IgD-negative memory B cell (primary cell): ENCODE measurements at regions not wholly inside any gene's neighbourhood (a gene's known extent, or its start where the extent isn't known, plus 50 kb on each side); places are given as distances from the start of the nearest gene placed in this dataset.
"Not testable (repeated sequence)": the region's sequence is repeated elsewhere in the genome, so short reads cannot be mapped to it uniquely, and the experiment has no call there.

ENCODE experiments used
- H3K27ac Mint-ChIP-seq, 3 donors: one replicate each; pipeline ENCODE4 v1.8.0; 2020 to 2022; ENCODE audit warnings: mild to moderate bottlenecking in 3 of 3, mixed read lengths in 3 of 3, moderate library complexity in 1 of 3
- H3K27me3 Mint-ChIP-seq: one replicate; pipeline ENCODE4 v1.8.0; 2021; ENCODE audit warnings: mixed read lengths
- H3K36me3 Mint-ChIP-seq: one replicate; pipeline ENCODE4 v1.8.0; 2020; ENCODE audit warnings: mild to moderate bottlenecking, mixed read lengths
- H3K4me1 Mint-ChIP-seq, 3 donors: one replicate each; pipeline ENCODE4 v1.8.0; 2020 to 2022; ENCODE audit warnings: mixed read lengths in 3 of 3, mild to moderate bottlenecking in 1 of 3
- H3K4me3 Mint-ChIP-seq, 4 donors: one replicate each; pipeline ENCODE4 v1.8.0; 2020 to 2022; ENCODE audit warnings: mild to moderate bottlenecking in 4 of 4, mixed read lengths in 4 of 4, moderate library complexity in 3 of 4
- H3K9me3 Mint-ChIP-seq, 3 donors: one replicate each; pipeline ENCODE4 v1.8.0; 2020 to 2021; ENCODE audit warnings: mixed read lengths in 3 of 3, mild to moderate bottlenecking in 1 of 3

DNA sequence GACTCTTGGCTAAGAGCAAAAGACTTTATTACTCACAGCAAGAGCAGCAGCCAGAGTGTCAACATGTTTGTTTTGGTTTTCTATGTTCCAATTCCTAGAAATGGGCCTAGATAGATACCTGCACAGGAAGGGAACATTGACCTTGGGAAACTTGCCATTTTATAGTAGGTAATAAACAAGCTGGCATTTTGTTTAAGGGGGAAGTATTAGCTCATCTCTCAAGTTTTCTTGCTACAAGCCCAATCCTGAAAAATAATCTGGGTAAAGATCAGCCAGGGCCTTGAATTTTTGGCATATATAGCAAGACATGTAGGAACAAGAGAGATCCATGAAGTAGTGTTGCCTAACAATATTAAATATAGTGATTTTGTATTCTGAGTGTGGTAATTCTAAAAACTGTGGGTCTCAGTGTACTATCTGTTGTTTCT is 51.4 kb upstream of the RGL1 start:
- Mint-ChIP-seq H3K4me3 (no peak overlapping the region), H3K36me3 (peaks cover 3% of the 10 kb centered on the region), H3K27ac (no peak overlapping the region), H3K4me1 (no peaks in the 10 kb centered on the region), H3K9me3 (peaks cover 0 to 7% (median 4%) of the 10 kb centered on the region in 3 donors), H3K27me3 (peaks cover 5% of the 10 kb centered on the region)

DNA sequence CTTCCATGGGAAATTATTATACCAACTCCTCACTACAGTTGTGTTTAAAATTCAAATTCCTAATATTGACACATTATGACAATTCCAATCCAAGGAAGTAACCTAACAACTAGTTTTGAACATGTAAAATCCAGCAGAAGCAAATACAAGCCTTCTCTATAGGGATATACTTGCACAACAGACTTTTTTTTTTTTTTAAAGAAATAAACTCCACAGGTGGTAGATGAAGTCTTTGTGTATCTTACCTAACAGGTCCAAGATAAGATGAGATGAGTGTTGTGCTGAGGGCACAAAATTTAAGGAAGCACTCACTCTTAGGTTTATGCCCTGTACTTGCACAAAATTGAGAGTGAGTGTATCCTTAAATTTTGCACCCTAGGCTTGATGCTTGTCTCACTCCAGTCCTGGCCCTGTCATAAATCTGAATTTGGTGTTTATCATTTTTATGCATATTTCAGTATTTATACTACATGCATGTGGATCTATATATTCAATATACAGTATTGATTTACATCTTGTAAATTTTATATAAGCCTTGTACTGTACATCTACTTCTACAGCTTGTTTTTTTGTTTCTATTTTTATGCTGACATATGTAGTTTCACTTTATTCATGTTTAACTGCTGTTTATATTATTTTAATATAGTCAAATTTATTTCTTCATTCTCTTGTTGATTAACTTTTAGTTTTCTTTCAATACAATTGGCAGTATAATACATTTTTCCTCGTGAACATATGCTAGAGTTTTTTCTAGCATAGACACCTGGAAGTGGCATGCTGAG is 60.6 kb upstream of the RGL1 start:
- H3K27ac Mint-ChIP-seq: no peak overlapping the region
- no peaks in the 10 kb centered on the region for H3K4me1 Mint-ChIP-seq
- H3K36me3 Mint-ChIP-seq: peaks cover 3% of the 10 kb centered on the region
- peaks cover 4 to 12% (median 5%) of the 10 kb centered on the region in 3 donors for H3K9me3 Mint-ChIP-seq
- peaks cover 1% of the 10 kb centered on the region for H3K27me3 Mint-ChIP-seq
- no peak overlapping the region for H3K4me3 Mint-ChIP-seq

DNA sequence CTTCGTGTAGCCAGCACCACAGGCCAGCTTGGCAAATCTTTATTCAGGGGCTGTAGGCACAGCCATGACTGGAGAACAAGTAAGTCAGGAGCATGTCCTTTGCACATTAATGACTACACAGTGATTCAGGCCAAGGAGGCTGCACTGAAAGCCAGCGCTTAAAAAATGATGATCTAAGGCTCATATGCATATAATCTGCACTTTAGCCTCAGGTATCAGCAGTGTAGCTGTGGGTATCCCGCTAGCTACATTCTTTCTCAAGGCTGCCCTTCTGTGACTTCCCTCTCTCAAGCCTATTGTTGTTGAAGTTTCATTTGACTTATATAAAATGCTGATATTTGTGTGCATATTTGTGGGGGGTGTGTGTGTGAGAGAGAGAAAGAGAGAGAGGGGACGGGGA is 62.6 kb upstream of the RGL1 start:
- H3K27me3 Mint-ChIP-seq: peaks cover 2% of the 10 kb centered on the region
- peaks cover 0 to 12% (median 5%) of the 10 kb centered on the region in 3 donors for H3K9me3 Mint-ChIP-seq
- H3K36me3 Mint-ChIP-seq: no peaks in the 10 kb centered on the region
- no peaks in the 10 kb centered on the region for H3K4me1 Mint-ChIP-seq
- H3K27ac Mint-ChIP-seq: no peak overlapping the region
- H3K4me3 Mint-ChIP-seq: no peak overlapping the region

DNA sequence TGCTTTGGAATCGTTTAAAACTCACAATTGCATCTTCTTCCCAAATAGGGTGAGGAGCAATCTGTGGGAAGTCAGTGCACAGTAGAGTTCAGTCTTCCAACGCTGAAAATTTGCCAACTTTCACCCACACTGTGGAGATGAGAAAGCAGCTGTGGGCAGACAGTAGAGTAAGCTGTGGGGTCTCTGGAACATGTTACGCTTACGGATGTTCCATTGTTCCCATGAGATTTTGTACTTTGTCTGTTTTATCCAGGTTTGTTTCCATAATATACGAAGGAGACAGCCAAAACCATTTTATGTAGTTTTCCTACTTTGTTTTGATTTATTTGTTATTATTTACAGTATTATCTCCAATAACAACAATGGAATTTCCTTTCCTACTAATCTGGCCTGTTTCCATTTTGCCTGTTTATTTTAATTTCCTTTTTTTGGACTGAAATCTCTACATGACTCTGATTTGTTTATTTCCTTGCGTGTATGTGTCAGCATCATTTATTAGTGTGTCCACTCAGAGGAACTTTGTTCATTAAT is 65.1 kb upstream of the RGL1 start:
- no peak overlapping the region for H3K27ac Mint-ChIP-seq
- H3K27me3 Mint-ChIP-seq: peaks cover 10% of the 10 kb centered on the region
- H3K4me1 Mint-ChIP-seq: no peaks in the 10 kb centered on the region
- no peak overlapping the region for H3K4me3 Mint-ChIP-seq
- H3K9me3 Mint-ChIP-seq: peaks cover 0 to 12% (median 5%) of the 10 kb centered on the region in 3 donors
- H3K36me3 Mint-ChIP-seq: no peaks in the 10 kb centered on the region

DNA sequence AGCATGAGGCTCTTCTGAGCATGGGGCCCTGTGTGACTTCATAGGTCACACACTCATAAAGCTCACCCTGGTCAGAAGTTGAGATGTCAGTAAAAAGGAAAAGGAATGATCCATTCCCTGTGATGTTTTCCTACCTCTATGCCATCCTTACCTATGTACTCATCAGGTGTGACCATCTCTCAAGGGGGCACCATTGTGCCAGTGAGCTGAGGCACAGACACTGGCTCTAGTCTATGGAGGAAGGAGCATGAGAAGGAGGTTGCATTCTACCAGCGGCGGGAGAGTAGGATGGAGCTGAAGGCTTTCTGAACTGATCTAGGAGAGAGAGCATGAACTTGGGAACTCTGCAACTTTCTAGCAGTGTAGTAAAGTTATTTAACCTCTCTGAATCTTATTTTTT is 65.8 kb upstream of the RGL1 start:
- no peaks in the 10 kb centered on the region for H3K36me3 Mint-ChIP-seq
- peaks cover 0 to 11% (median 5%) of the 10 kb centered on the region in 3 donors for H3K9me3 Mint-ChIP-seq
- H3K27ac Mint-ChIP-seq: no peak overlapping the region
- H3K27me3 Mint-ChIP-seq: peaks cover 10% of the 10 kb centered on the region
- no peak overlapping the region for H3K4me3 Mint-ChIP-seq
- H3K4me1 Mint-ChIP-seq: no peaks in the 10 kb centered on the region

DNA sequence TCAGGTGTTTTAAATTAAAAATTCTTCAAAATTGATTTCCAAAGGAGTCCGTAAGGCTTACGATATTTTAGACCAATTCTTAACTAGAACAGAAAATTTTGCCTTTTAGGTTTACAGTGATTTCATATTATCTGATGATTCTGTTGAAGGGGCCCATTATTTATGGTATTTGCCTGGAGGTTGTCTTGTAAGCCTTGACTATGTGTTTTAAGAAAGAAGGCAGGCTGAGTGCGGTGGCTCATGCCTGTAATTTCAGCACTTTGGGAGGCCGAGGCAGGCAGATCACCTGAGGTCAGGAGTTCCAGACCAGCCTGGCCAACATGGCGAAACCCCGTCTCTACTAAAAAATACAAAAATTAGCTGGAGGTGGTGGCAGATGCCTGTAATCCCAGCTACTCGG is 67.0 kb upstream of the RGL1 start:
- H3K9me3 Mint-ChIP-seq, H3K4me3 Mint-ChIP-seq, H3K4me1 Mint-ChIP-seq, H3K27ac Mint-ChIP-seq, H3K36me3 Mint-ChIP-seq: not testable (repeated sequence)
- peaks cover 10% of the 10 kb centered on the region for H3K27me3 Mint-ChIP-seq

DNA sequence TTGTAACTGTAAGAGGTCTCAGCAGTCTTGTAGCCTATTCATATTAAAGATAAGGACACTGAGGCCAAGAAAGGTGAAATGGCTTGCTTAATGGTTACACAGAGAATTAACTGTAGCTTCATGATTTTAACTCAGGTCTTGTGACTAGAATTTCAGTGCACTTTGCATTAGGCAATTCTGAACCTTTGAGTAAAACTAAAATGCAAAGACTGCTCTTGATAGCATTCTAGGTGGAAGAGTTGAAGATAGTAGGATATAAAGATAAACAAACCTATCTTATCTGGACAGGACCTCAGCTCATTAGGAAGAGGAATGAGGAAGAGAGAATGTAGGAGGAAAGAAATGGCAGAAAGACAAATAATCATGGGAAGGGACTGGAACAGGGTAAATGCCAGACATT is 68.6 kb upstream of the RGL1 start:
- no peaks in the 10 kb centered on the region for H3K36me3 Mint-ChIP-seq
- peaks cover 12% of the 10 kb centered on the region for H3K27me3 Mint-ChIP-seq
- no peaks in the 10 kb centered on the region for H3K9me3 Mint-ChIP-seq
- H3K27ac Mint-ChIP-seq: no peak overlapping the region
- H3K4me1 Mint-ChIP-seq: no peaks in the 10 kb centered on the region
- H3K4me3 Mint-ChIP-seq: no peak overlapping the region

DNA sequence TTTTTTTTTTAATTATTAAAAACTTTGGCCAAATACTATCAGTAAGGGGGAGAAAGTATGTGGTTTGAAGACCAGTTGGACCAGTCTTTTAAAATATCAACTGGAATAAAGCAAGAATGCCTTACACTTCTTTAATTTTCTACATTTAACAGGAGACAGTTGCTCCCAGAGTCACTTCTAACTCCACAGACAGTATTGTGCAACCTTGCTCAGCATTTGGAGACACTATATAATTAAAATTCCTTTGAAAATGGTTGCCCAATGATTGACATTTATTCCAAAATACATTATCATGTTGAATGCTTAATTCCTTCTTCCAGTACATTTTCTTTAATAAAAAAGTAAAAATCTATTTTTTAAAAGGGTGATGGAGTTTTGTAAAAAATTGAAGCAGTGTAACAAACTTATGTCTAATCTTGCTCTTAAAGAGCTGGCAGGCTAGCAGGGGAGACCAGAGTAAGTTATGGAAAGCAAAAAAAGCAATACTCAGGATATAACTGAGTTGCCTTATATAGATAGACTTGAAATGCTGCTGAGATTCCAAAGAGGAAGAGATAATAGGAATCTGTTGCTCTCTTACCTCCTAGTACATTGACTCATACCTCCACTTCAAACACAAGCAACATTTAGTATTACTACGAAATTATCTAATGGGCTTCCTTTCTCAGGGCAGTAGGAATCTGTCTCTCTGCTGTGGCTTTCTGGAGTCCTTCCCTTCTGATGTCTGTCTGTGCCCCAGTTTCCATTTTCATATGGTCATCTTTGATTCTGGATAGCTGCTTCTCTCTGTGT is 69.7 kb upstream of the RGL1 start:
- no peaks in the 10 kb centered on the region for H3K36me3 Mint-ChIP-seq
- no peak overlapping the region for H3K27ac Mint-ChIP-seq
- H3K27me3 Mint-ChIP-seq: peaks cover 12% of the 10 kb centered on the region
- no peaks in the 10 kb centered on the region for H3K4me1 Mint-ChIP-seq
- H3K9me3 Mint-ChIP-seq: no peaks in the 10 kb centered on the region
- no peak overlapping the region for H3K4me3 Mint-ChIP-seq

DNA sequence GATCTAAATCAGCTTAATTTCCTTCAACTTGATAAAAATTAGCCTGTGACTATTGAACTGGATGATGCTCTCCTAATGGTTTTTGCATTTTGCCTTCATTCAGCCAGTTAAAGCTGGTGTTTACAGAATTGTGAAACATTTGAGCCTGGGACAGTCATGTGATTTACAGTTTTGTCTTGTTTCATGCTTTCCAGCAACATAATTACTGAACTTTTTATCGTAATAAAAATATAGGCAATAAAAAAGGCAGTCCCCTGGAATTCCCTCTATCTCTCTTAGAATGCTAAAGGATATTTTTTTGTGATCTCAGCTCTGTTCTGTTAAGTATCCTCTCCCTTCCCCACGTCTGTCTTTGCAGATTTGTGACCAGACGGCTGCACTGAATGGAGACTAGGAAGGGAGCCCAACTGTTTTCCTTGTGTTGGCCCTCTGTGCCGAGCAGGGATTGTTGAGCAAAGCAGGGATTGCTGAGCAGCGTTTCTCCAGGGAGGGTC is 70.3 kb upstream of the RGL1 start:
- Mint-ChIP-seq H3K4me3 (no peak overlapping the region), H3K36me3 (no peaks in the 10 kb centered on the region)

DNA sequence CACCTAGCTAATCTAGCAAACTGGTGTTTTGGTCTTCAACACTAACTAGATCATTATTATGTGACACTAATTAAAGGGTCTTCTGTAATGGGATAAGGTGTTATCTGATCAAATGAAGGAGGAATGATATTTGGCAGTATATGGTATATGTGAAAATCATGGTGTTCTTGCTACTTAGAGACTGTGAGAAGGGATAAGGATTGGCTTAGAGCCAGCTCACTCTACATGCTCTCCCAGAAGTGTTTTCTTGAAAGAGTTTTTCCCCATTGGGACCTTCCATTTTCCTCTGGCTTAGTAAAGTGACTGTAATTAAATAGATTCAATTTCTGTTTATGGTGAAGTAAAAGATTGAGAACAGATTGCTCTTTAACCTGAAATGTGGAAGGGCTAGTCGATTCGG is 71.2 kb upstream of the RGL1 start:
- no peak overlapping the region for H3K4me3 Mint-ChIP-seq
- no peaks in the 10 kb centered on the region for H3K4me1 Mint-ChIP-seq
- H3K9me3 Mint-ChIP-seq: peaks cover 0 to 2% (median 0%) of the 10 kb centered on the region in 3 donors
- peaks cover 12% of the 10 kb centered on the region for H3K27me3 Mint-ChIP-seq
- no peaks in the 10 kb centered on the region for H3K36me3 Mint-ChIP-seq
- no peak overlapping the region for H3K27ac Mint-ChIP-seq

More for the DNA sequence above, 70.3 kb upstream of the RGL1 start:
- H3K27ac Mint-ChIP-seq: no peak overlapping the region
- peaks cover 12% of the 10 kb centered on the region for H3K27me3 Mint-ChIP-seq
- H3K4me1 Mint-ChIP-seq: no peaks in the 10 kb centered on the region
- H3K9me3 Mint-ChIP-seq: no peaks in the 10 kb centered on the region

DNA sequence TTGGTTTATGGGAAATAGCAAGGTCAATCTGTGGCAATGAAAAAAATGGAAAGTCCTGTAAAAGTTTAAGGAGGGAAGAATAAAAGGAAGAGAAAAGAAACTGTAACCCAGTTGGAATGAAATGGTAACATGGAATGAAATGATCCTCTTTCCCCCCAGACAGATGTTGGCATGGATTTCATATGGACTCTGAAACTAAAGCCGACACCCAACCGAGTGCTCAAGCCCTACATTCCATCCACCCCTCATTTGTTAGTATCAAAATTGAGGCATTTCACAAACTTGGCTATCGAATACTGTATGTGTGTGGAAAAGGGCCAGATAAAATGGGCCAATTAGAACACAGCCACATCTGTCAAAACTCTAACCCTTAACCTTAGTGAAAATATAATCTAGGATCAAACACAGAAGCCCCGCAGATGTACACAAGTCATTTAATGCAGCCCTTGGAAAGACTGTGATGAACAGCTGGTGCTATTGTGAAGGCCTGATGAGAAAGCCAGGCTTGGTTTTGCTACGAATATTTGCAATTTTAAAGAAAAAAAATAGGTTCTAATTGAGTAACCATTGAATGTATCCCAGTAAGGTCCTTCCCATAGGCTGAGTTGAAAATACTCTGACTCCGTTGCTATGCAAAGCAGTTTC is 72.6 kb upstream of the RGL1 start:
- H3K27ac Mint-ChIP-seq: peak overlapping the region in 1 of 3 donors; percentile 25
- no peak overlapping the region for H3K4me3 Mint-ChIP-seq
- no peaks in the 10 kb centered on the region for H3K4me1 Mint-ChIP-seq
- no peaks in the 10 kb centered on the region for H3K36me3 Mint-ChIP-seq
- peaks cover 9% of the 10 kb centered on the region for H3K27me3 Mint-ChIP-seq
- peaks cover 1 to 4% (median 3%) of the 10 kb centered on the region in 3 donors for H3K9me3 Mint-ChIP-seq

DNA sequence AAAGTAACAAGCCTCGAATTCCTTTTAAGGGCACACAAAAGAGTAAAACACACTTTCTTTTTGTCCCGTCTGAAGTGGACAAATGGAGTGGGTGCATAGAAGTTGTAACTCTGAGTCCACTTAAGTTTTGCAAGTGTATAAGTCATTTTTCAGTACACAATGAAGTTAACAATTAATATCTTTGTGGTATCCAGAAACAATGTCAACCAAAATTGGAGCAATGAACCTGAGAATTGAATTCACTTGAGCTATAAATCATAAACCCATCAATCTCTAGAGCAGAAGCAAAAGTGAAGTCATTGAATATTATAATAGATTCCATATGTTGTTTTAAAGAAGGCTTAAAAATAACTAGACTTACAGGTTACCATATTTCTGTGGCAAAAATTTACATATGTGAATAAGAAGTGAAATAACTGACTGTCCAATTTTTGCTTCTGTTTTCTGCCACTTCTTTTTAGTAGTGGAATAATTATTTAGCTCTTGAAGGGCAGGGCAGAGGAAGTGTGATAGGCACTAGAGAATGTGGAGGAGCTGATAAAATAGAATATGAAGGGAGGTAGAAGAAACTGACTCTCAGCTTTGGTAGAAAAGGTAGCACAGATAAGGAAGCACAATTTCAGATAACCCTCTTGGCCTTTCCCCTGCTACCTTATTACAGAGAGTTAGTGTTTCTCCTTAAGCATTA is 73.9 kb upstream of the RGL1 start:
- H3K9me3 Mint-ChIP-seq: peaks cover 2 to 5% (median 4%) of the 10 kb centered on the region in 3 donors
- peaks cover 4% of the 10 kb centered on the region for H3K27me3 Mint-ChIP-seq
- H3K36me3 Mint-ChIP-seq: no peaks in the 10 kb centered on the region
- H3K4me1 Mint-ChIP-seq: no peaks in the 10 kb centered on the region
- no peak overlapping the region for H3K27ac Mint-ChIP-seq
- no peak overlapping the region for H3K4me3 Mint-ChIP-seq

DNA sequence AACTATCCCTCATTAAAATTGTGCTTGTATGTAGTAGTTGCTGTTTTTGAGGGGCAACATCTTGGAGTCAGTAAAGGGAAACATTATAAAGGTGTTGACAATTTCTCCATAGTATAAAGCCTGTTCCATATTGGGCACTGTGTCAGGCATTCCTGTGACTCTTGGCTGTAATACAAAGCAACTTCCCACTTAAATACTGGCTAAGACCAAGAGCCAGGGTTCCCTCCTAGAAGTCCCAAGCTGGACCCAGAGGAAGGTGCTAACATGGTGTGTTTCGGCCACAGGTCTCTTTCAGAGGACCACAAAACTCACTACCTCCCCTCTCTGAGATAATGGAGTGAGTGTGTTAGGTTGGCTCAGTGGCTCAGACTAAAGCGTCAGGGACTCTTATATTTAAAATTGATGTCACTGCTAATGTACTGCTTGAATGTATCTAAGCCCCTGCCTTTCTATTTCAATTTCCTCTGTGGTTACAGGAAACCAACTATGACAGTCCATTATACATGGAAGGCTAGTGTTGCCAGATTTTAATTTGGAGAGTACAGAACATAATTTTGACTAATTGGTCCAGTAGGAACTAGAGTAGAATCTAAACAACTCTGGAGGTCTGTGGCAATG is 74.7 kb upstream of the RGL1 start:
- no peaks in the 10 kb centered on the region for H3K4me1 Mint-ChIP-seq
- peaks cover 2% of the 10 kb centered on the region for H3K27me3 Mint-ChIP-seq
- no peak overlapping the region for H3K4me3 Mint-ChIP-seq
- peaks cover 2 to 5% (median 4%) of the 10 kb centered on the region in 3 donors for H3K9me3 Mint-ChIP-seq
- no peak overlapping the region for H3K27ac Mint-ChIP-seq
- no peaks in the 10 kb centered on the region for H3K36me3 Mint-ChIP-seq

DNA sequence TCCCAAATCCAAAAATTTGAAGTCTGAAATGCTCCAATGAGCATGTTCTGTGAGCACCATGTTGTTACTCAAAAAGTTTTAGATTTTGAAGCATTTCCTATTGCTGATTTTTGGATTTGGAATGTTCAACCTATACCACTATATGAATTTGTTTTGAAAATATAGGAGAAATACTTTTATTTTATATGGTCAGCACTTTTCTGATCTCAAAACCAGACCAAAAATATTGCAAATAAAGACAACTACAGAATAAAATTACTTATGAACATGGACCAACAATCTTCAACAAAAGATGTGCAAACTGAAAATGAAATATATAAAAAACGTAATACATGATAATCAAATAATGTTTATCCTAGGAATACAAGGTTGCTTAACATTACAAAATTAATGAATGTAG is 73.7 kb upstream of the APOBEC4 start:
- Mint-ChIP-seq H3K9me3 (peaks cover 2 to 5% (median 4%) of the 10 kb centered on the region in 3 donors), H3K27me3 (peaks cover under 1% of the 10 kb centered on the region), H3K4me3 (no peak overlapping the region), H3K27ac (no peak overlapping the region), H3K36me3 (no peaks in the 10 kb centered on the region), H3K4me1 (no peaks in the 10 kb centered on the region)
